ENCODE measurements at regions not wholly inside any gene's neighbourhood (a gene's known extent, or its start where the extent isn't known, plus 50 kb on each side); places are given as distances from the start of the nearest gene placed in this dataset.

- no peak for TF ChIP-seq EZH2 (IDR thresholded peaks at IDR 0.05)
- TF ChIP-seq POLR2AphosphoS5 (IDR thresholded peaks at IDR 0.05; ENCODE audit: borderline replicate concordance, low read depth, low read length), result no peak
- no peak for TF ChIP-seq FOXP2 (optimal IDR thresholded peaks at IDR 0.05; ENCODE audit: control extremely low read depth, extremely low read length, insufficient read depth)
Measured at GRCh38 chr2:40020997-40021396, 241.9 kb upstream of the THUMPD2 start.
